ENCODE measurements at regions not wholly inside any gene's neighbourhood (a gene's known extent, or its start where the extent isn't known, plus 50 kb on each side); places are given as distances from the start of the nearest gene placed in this dataset.
"Not testable (repeated sequence)": the region's sequence is repeated elsewhere in the genome, so short reads cannot be mapped to it uniquely, and the experiment has no call there.

- DNase-seq = no peak
Observed at GRCh38 chrX:35406386-35406785, 391.8 kb upstream of the MAGEB16 start.

- no peak for DNase-seq
Observed at GRCh38 chrX:35416782-35417181, 381.4 kb upstream of the MAGEB16 start.

GRCh38 chrX:35432056-35432455 is 366.1 kb upstream of the MAGEB16 start:
- no peak for DNase-seq

- no peak for DNase-seq
Observed at GRCh38 chrX:35439034-35439660, 359.0 kb upstream of the MAGEB16 start.

GRCh38 chrX:35439692-35440091 is 358.4 kb upstream of the MAGEB16 start:
- no peak for DNase-seq

GRCh38 chrX:35442421-35442820 is 355.7 kb upstream of the MAGEB16 start:
- no peak for DNase-seq

GRCh38 chrX:35443091-35443582 is 355.0 kb upstream of the MAGEB16 start:
- not testable (repeated sequence) for DNase-seq

GRCh38 chrX:35444671-35445355 is 353.3 kb upstream of the MAGEB16 start:
- no peak for DNase-seq

- no peak for DNase-seq
Observed at GRCh38 chrX:35445912-35446311, 352.2 kb upstream of the MAGEB16 start.

GRCh38 chrX:35456891-35457290 is 341.3 kb upstream of the MAGEB16 start:
- no peak for DNase-seq

GRCh38 chrX:35458142-35458541 is 340.0 kb upstream of the MAGEB16 start:
- no peak for DNase-seq

GRCh38 chrX:35461164-35461563 is 337.0 kb upstream of the MAGEB16 start:
- DNase-seq = no peak

GRCh38 chrX:35496671-35497070 is 301.5 kb upstream of the MAGEB16 start:
- not testable (repeated sequence) for DNase-seq

- not testable (repeated sequence) for DNase-seq
Observed at GRCh38 chrX:35497453-35497852, 300.7 kb upstream of the MAGEB16 start.

- no peak for DNase-seq
Observed at GRCh38 chrX:35499071-35499862, 298.9 kb upstream of the MAGEB16 start.

GRCh38 chrX:35507701-35508100 is 290.4 kb upstream of the MAGEB16 start:
- DNase-seq = no peak

- DNase-seq = not testable (repeated sequence)
Observed at GRCh38 chrX:35548003-35548402, 250.1 kb upstream of the MAGEB16 start.

- DNase-seq = no peak
Observed at GRCh38 chrX:35557916-35558315, 240.2 kb upstream of the MAGEB16 start.

- no peak for DNase-seq
Observed at GRCh38 chrX:35561985-35562384, 236.2 kb upstream of the MAGEB16 start.

- no peak for DNase-seq
Observed at GRCh38 chrX:35562395-35562794, 235.7 kb upstream of the MAGEB16 start.

- no peak for DNase-seq
Observed at GRCh38 chrX:35590210-35590609, 207.9 kb upstream of the MAGEB16 start.

GRCh38 chrX:35611562-35611961 is 186.6 kb upstream of the MAGEB16 start:
- DNase-seq = not testable (repeated sequence)

- no peak for DNase-seq
Observed at GRCh38 chrX:35617836-35618235, 180.3 kb upstream of the MAGEB16 start.

All from left kidney (tissue), 1 donor.